ENCODE measurements at regions not wholly inside any gene's neighbourhood (a gene's known extent, or its start where the extent isn't known, plus 50 kb on each side); places are given as distances from the start of the nearest gene placed in this dataset.

- TF ChIP-seq POLR2A (IDR thresholded peaks at IDR 0.05) (no peak), CTCF (IDR thresholded peaks at IDR 0.05) (no peak), EP300 (IDR thresholded peaks at IDR 0.05) (no peak)
Observed at GRCh38 chr2:2890246-2890645, 487.4 kb downstream of the EIPR1 start.

Measured in suprapubic skin (tissue), 3 donors.